ENCODE measurements at regions not wholly inside any gene's neighbourhood (a gene's known extent, or its start where the extent isn't known, plus 50 kb on each side); places are given as distances from the start of the nearest gene placed in this dataset.

DNA sequence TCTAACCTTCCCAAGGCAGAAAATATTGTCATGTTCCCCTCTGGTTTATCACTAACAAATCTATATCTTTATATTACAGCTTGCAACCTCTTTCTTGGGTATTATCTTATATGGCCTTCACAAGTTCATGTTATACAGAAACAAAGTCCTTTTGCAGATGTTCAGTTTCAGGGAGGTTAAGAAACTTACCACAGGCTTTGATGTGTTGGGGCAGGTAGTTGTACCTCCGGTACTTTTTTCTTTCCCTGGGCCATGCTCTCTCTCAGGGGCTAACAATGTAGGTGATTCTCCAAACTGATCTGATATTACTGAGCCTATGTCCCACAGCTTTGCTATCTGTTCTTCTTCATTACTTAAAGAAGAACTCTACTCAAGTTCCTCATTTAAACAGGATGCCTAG lies 548.9 kb upstream of the SYT4 start:
- no peaks in the 10 kb centered on the region for H3K36me3 Mint-ChIP-seq (ENCODE audit: low read depth)
- Histone ChIP-seq H3K9me3 (ENCODE audit: control insufficient read depth, low read length) (no peaks in the 10 kb centered on the region), H3K27me3 (ENCODE audit: control insufficient read depth, insufficient read depth, low read length, poor library complexity, severe bottlenecking) (no peaks in the 10 kb centered on the region), H3K4me3 (ENCODE audit: low read length) (no peak overlapping the region), H3K36me3 (ENCODE audit: control insufficient read depth, insufficient read depth, low read length) (no peaks in the 10 kb centered on the region), H3K9ac (ENCODE audit: extremely low read depth, low read length, poor library complexity, severe bottlenecking) (no peak overlapping the region), H3K27ac (ENCODE audit: low read depth, low read length) (no peak overlapping the region), H3K4me1 (ENCODE audit: control insufficient read depth, insufficient read depth, low read length) (no peaks in the 10 kb centered on the region)
- H3K27me3 Mint-ChIP-seq (ENCODE audit: insufficient read depth), result no peaks in the 10 kb centered on the region
- no peak overlapping the region for H3K4me3 Mint-ChIP-seq
- TF ChIP-seq, protein P1, sequence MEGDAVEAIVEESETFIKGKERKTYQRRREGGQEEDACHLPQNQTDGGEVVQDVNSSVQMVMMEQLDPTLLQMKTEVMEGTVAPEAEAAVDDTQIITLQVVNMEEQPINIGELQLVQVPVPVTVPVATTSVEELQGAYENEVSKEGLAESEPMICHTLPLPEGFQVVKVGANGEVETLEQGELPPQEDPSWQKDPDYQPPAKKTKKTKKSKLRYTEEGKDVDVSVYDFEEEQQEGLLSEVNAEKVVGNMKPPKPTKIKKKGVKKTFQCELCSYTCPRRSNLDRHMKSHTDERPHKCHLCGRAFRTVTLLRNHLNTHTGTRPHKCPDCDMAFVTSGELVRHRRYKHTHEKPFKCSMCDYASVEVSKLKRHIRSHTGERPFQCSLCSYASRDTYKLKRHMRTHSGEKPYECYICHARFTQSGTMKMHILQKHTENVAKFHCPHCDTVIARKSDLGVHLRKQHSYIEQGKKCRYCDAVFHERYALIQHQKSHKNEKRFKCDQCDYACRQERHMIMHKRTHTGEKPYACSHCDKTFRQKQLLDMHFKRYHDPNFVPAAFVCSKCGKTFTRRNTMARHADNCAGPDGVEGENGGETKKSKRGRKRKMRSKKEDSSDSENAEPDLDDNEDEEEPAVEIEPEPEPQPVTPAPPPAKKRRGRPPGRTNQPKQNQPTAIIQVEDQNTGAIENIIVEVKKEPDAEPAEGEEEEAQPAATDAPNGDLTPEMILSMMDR (conservative IDR thresholded peaks at IDR 0.05), result no peak
- 96 to 100% methylated on average over 1 of the region's 1 CpG for WGBS, 2 experiments (ENCODE audit: insufficient coverage in 1 of 2, insufficient read length in 1 of 2)
- DNase-seq, result no peak
- H3K27ac Mint-ChIP-seq, result no peak overlapping the region
- peaks cover 5% of the 10 kb centered on the region for H3K4me1 Mint-ChIP-seq
- H3K9me3 Mint-ChIP-seq, result no peaks in the 10 kb centered on the region

DNA sequence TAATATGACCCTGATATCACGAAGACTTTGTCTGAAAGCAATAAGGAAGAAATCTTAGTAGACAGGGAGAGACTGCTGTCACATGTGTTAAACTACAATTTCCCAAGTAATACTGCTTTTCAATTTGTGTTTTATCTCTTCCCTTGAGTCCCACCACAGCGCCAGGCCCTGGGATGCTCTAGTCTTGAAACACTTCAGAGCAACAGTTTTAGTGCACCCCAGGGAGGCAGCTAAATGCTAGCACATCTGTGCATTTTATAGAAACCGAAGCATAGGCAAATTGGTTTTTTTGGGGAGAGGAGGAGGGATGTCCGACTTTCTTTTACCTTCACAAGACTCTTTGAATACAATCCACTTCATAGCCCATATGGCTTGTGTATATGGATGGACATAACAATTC lies 550.0 kb upstream of the SYT4 start:
- TF ChIP-seq, protein P1 (conservative IDR thresholded peaks at IDR 0.05), result no peak
- no peaks in the 10 kb centered on the region for H3K9me3 Mint-ChIP-seq
- WGBS, 2 experiments (ENCODE audit: insufficient coverage in 1 of 2, insufficient read length in 1 of 2), result 41% methylated on average over 2 of the region's 4 CpGs; no CpG with 5 or more reads in 1 of the 2 experiments

DNA sequence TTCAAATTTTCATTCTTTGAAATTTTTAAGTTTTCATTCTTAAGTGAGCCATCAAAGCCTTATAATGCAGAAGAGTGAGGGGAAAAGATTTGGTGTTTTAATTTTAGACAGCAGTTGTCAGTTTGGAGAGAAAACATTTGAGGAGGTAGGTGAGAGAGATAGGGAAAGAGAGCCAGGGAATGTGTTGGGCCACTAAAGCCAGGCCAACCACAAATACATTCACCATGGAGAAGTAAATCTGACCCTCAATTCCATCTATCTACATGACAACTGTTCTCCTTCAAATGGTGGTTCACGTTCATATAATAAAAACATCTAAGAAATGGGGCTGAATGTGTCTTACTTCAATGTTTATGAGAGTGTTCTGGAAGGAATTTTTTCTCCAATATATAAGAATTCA lies 553.0 kb upstream of the SYT4 start:
- no peak for DNase-seq
- H3K9ac ChIP-seq (ENCODE audit: extremely low read depth, low read length, poor library complexity, severe bottlenecking), result no peak overlapping the region
- no peak overlapping the region for H3K27ac Mint-ChIP-seq
- no peaks in the 10 kb centered on the region for H3K36me3 ChIP-seq (ENCODE audit: control insufficient read depth, insufficient read depth, low read length)
- H3K9me3 ChIP-seq (ENCODE audit: control insufficient read depth, low read length), result no peaks in the 10 kb centered on the region
- H3K27me3 ChIP-seq (ENCODE audit: control insufficient read depth, insufficient read depth, low read length, poor library complexity, severe bottlenecking), result no peaks in the 10 kb centered on the region
- H3K27me3 Mint-ChIP-seq (ENCODE audit: insufficient read depth), result no peaks in the 10 kb centered on the region
- 88% methylated on average over 1 of the region's 1 CpG; no CpG with 5 or more reads in 1 of the 2 experiments for WGBS, 2 experiments (ENCODE audit: insufficient coverage in 1 of 2, insufficient read length in 1 of 2)
- no peaks in the 10 kb centered on the region for H3K36me3 Mint-ChIP-seq (ENCODE audit: low read depth)
- no peak overlapping the region for H3K4me3 ChIP-seq (ENCODE audit: low read length)
- no peak overlapping the region for H3K4me3 Mint-ChIP-seq
- peaks cover 2% of the 10 kb centered on the region for H3K4me1 Mint-ChIP-seq
- no peaks in the 10 kb centered on the region for H3K4me1 ChIP-seq (ENCODE audit: control insufficient read depth, insufficient read depth, low read length)
- TF ChIP-seq, protein P1 (conservative IDR thresholded peaks at IDR 0.05), result no peak
- H3K9me3 Mint-ChIP-seq, result no peaks in the 10 kb centered on the region
- H3K27ac ChIP-seq (ENCODE audit: low read depth, low read length), result no peak overlapping the region

More for the DNA sequence above, 550.0 kb upstream of the SYT4 start:
- no peak overlapping the region for H3K4me3 ChIP-seq (ENCODE audit: low read length)
- H3K27me3 ChIP-seq (ENCODE audit: control insufficient read depth, insufficient read depth, low read length, poor library complexity, severe bottlenecking), result no peaks in the 10 kb centered on the region
- H3K36me3 Mint-ChIP-seq (ENCODE audit: low read depth), result no peaks in the 10 kb centered on the region
- no peak for DNase-seq
- H3K9me3 ChIP-seq (ENCODE audit: control insufficient read depth, low read length), result no peaks in the 10 kb centered on the region
- H3K4me1 Mint-ChIP-seq, result peaks cover 5% of the 10 kb centered on the region
- H3K27ac Mint-ChIP-seq, result no peak overlapping the region
- H3K4me1 ChIP-seq (ENCODE audit: control insufficient read depth, insufficient read depth, low read length), result no peaks in the 10 kb centered on the region
- H3K9ac ChIP-seq (ENCODE audit: extremely low read depth, low read length, poor library complexity, severe bottlenecking), result no peak overlapping the region
- H3K27me3 Mint-ChIP-seq (ENCODE audit: insufficient read depth), result no peaks in the 10 kb centered on the region
- H3K27ac ChIP-seq (ENCODE audit: low read depth, low read length), result no peak overlapping the region
- no peaks in the 10 kb centered on the region for H3K36me3 ChIP-seq (ENCODE audit: control insufficient read depth, insufficient read depth, low read length)
- H3K4me3 Mint-ChIP-seq, result no peak overlapping the region

Data from endodermal cell (in vitro differentiated cells).